OCI-LY3 (cell line): ENCODE measurements at regions not wholly inside any gene's neighbourhood (a gene's known extent, or its start where the extent isn't known, plus 50 kb on each side); places are given as distances from the start of the nearest gene placed in this dataset.

Source experiments
- CTCF ChIP-seq: fragments of 200-600, 300-600 bp; sonication (generic); IDR thresholded peaks from 2 replicates; pipeline ENCODE4 v1.5.1; 2014; ENCODE audit warnings: antibody characterized with exemption, low read length, low read depth
- EZH2phosphoT487 ChIP-seq: fragments of 200-600 bp; shearing (Covaris generic); IDR thresholded peaks from 2 replicates; pipeline ENCODE4 v1.6.1; 2018; ENCODE audit warnings: antibody characterized with exemption, mixed run types, low read depth

GRCh38 chr4:96431094-96431493 lies 591.2 kb downstream of the PDHA2 start:
- TF ChIP-seq CTCF (no peak), EZH2phosphoT487 (no peak)
